A673 (cell line): ENCODE measurements at regions not wholly inside any gene's neighbourhood (a gene's known extent, or its start where the extent isn't known, plus 50 kb on each side); places are given as distances from the start of the nearest gene placed in this dataset.

ENCODE experiments used
- BruUV-seq: library from RNA; stranded (reverse); fragments of 400-500 nt; replicated peaks from 2 replicates; lab custom pipeline; 2021; lab: Mats Ljungman, UMichigan
- CTCF ChIA-PET: fragments of 300-600 bp; sonication (Branson Sonifier 250); formaldehyde crosslinking; loops from one replicate; lab custom pipeline; 2022; ENCODE audit warnings: antibody characterized with exemption; lab: Charles Lee
- POLR2A ChIA-PET: fragments of 300-600 bp; sonication (Branson Sonifier 250); formaldehyde crosslinking; loops from one replicate; lab custom pipeline; 2022; ENCODE audit warnings: antibody characterized with exemption; ENCODE audit not compliant: low non-redundant PET; lab: Charles Lee
- DNase-seq: peaks from one replicate; pipeline ENCODE4 v3.0.0-alpha.2; 2015; ENCODE audit warnings: low spot score
- H3K27ac ChIP-seq: fragments of 200-600 bp; sonication (generic); 2 replicates; pipeline ENCODE4 v1.5.1; 2016; ENCODE audit warnings: mixed run types, low read depth, mild to moderate bottlenecking, mixed read lengths, antibody characterized with exemption, low read length; ENCODE audit not compliant: poor library complexity, severe bottlenecking
- H3K27me3 ChIP-seq: fragments of 200-600 bp; sonication (generic); replicated peaks from 2 replicates; pipeline ENCODE4 v1.6.1; 2017; ENCODE audit warnings: mixed run types, low read depth, mild to moderate bottlenecking, mixed read lengths, antibody characterized with exemption, low read length; ENCODE audit not compliant: insufficient read depth, poor library complexity
- H3K36me3 ChIP-seq: fragments of 200-600 bp; sonication (generic); 2 replicates; pipeline ENCODE4 v1.6.1; 2016; ENCODE audit warnings: mixed run types, mild to moderate bottlenecking, mixed read lengths, antibody characterized with exemption, low read length; ENCODE audit not compliant: insufficient read depth, poor library complexity, severe bottlenecking
- H3K4me1 ChIP-seq: fragments of 200-600 bp; sonication (generic); 2 replicates; pipeline ENCODE4 v1.6.1; 2017; ENCODE audit warnings: mixed run types, mild to moderate bottlenecking, mixed read lengths, antibody characterized with exemption, low read length; ENCODE audit not compliant: insufficient read depth, poor library complexity, severe bottlenecking
- H3K4me3 ChIP-seq: fragments of 200-600 bp; sonication (generic); 2 replicates; pipeline ENCODE4 v1.5.1; 2016; ENCODE audit warnings: low read depth, mixed run types, mild to moderate bottlenecking, mixed read lengths, low read length; ENCODE audit not compliant: poor library complexity, severe bottlenecking
- H3K9me3 ChIP-seq: fragments of 200-600 bp; sonication (generic); 2 replicates; pipeline ENCODE4 v1.6.1; 2016; ENCODE audit warnings: mixed run types, low read depth, mild to moderate bottlenecking, mixed read lengths, antibody characterized with exemption, low read length; ENCODE audit not compliant: poor library complexity, severe bottlenecking
- CTCF ChIP-seq: fragments of 300-800, 200-600 bp; sonication (generic); conservative IDR thresholded peaks from 2 replicates; pipeline ENCODE4 v1.5.1; 2017; ENCODE audit warnings: low read depth, mild to moderate bottlenecking, antibody characterized with exemption, low read length, moderate library complexity, mixed read lengths
- EZH2 ChIP-seq: fragments of 200-600 bp; sonication (generic); IDR thresholded peaks from 2 replicates; pipeline ENCODE4 v1.6.1; 2017; ENCODE audit warnings: borderline replicate concordance, low read depth, mild to moderate bottlenecking, mixed read lengths, antibody characterized with exemption, low read length; ENCODE audit not compliant: poor library complexity, severe bottlenecking
- intact Hi-C: fragments of 100-400 bp; cut with micrococcal nuclease; formaldehyde crosslinking; loops from one replicate; pipeline ENCODE4 v1.10.0; 2022; ENCODE audit not compliant: unreplicated experiment

- no peak overlapping the region for H3K27ac ChIP-seq
- intact Hi-C loops: no loop called here
- H3K4me3 ChIP-seq: no peak overlapping the region
- no TSS peak for BruUV-seq
- H3K4me1 ChIP-seq: no peaks in the 10 kb centered on the region
- H3K36me3 ChIP-seq: no peaks in the 10 kb centered on the region
- no peak for DNase-seq
- POLR2A ChIA-PET: no interaction called here
- no peak for TF ChIP-seq CTCF
- TF ChIP-seq EZH2: no peak
- CTCF ChIA-PET: no interaction called here
- no peaks in the 10 kb centered on the region for H3K27me3 ChIP-seq
- H3K9me3 ChIP-seq: no peaks in the 10 kb centered on the region
Measured at GRCh38 chr6:118722829-118723813, 71.7 kb upstream of the CEP85L start.

GRCh38 chr6:118720125-118720473 is 68.7 kb upstream of the CEP85L start:
- no peaks in the 10 kb centered on the region for H3K4me1 ChIP-seq
- TF ChIP-seq EZH2: no peak
- TF ChIP-seq CTCF: no peak
- no peak overlapping the region for H3K4me3 ChIP-seq
- DNase-seq: no peak
- BruUV-seq: no TSS peak
- no peaks in the 10 kb centered on the region for H3K36me3 ChIP-seq
- H3K9me3 ChIP-seq: no peaks in the 10 kb centered on the region
- ChIA-PET CTCF (no interaction called here), POLR2A (no interaction called here)
- no peak overlapping the region for H3K27ac ChIP-seq
- intact Hi-C loops: no loop called here
- no peaks in the 10 kb centered on the region for H3K27me3 ChIP-seq

- no peaks in the 10 kb centered on the region for H3K36me3 ChIP-seq
- intact Hi-C loops: no loop called here
- no peaks in the 10 kb centered on the region for H3K4me1 ChIP-seq
- no peaks in the 10 kb centered on the region for H3K9me3 ChIP-seq
- ChIA-PET POLR2A (no interaction called here), CTCF (no interaction called here)
- no peak for DNase-seq
- TF ChIP-seq CTCF (no peak), EZH2 (no peak)
- no TSS peak for BruUV-seq
- H3K4me3 ChIP-seq: no peak overlapping the region
- no peaks in the 10 kb centered on the region for H3K27me3 ChIP-seq
- no peak overlapping the region for H3K27ac ChIP-seq
Measured at GRCh38 chr6:118719351-118720124, 68.1 kb upstream of the CEP85L start.
